Liver (tissue), 8 donors: ENCODE measurements at regions not wholly inside any gene's neighbourhood (a gene's known extent, or its start where the extent isn't known, plus 50 kb on each side); places are given as distances from the start of the nearest gene placed in this dataset.
A peak's percentile ranks its signal among the peaks of the same experiment; 100 is the strongest.

Experiments
- DNase-seq: peaks from one replicate; pipeline ENCODE4 v3.0.0-alpha.2; 2017; ENCODE audit warnings: low spot score
- H3K27ac ChIP-seq, 2 donors: one replicate each; pipeline ENCODE4 v1.7.0; 2013; ENCODE audit warnings: inconsistent platforms in 2 of 2, low read length in 2 of 2, control low read depth in 1 of 2, low read depth in 1 of 2, mild to moderate bottlenecking in 1 of 2
- H3K27me3 ChIP-seq, 4 donors: one replicate each; pipeline versions ENCODE4 v1.6.1 to v1.7.0; 2013; ENCODE audit warnings: low read length in 3 of 4, inconsistent platforms in 1 of 4, mild to moderate bottlenecking in 1 of 4, moderate library complexity in 1 of 4; ENCODE audit not compliant: control insufficient read depth in 4 of 4, insufficient read depth in 4 of 4
- H3K36me3 ChIP-seq, 4 donors: one replicate each; pipeline versions ENCODE4 v1.6.1 to v1.7.0; 2013; ENCODE audit warnings: low read length in 3 of 4, mild to moderate bottlenecking in 3 of 4, low read depth in 1 of 4, moderate library complexity in 1 of 4; ENCODE audit not compliant: control insufficient read depth in 4 of 4, insufficient read depth in 3 of 4
- H3K4me1 ChIP-seq, 4 donors: one replicate each; pipeline versions ENCODE4 v1.6.1 to v1.7.0; 2013; ENCODE audit warnings: low read length in 3 of 4, mild to moderate bottlenecking in 3 of 4, moderate library complexity in 1 of 4; ENCODE audit not compliant: control insufficient read depth in 4 of 4, insufficient read depth in 4 of 4
- H3K4me3 ChIP-seq, 3 donors: one replicate each; pipeline versions ENCODE4 v1.6.1 to v1.7.0; 2013; ENCODE audit warnings: low read length in 3 of 3, control low read depth in 1 of 3, low read depth in 1 of 3, mild to moderate bottlenecking in 1 of 3
- H3K9ac ChIP-seq, 2 donors: one replicate each; pipeline ENCODE4 v1.7.0; 2013; ENCODE audit warnings: low read length in 2 of 2, mild to moderate bottlenecking in 2 of 2, moderate library complexity in 2 of 2, control low read depth in 1 of 2, low read depth in 1 of 2
- H3K9me3 ChIP-seq, 4 donors: one replicate each; pipeline versions ENCODE4 v1.6.1 to v1.7.0; 2013; ENCODE audit warnings: low read length in 3 of 4; ENCODE audit not compliant: control insufficient read depth in 4 of 4
- CTCF ChIP-seq: fragments of 150-350 bp; IDR thresholded peaks from 2 replicates; pipeline ENCODE4 v1.5.1; 2017; ENCODE audit warnings: improper control_type of control experiment, low read depth, low read length; ENCODE audit not compliant: missing input control
- EGR1 ChIP-seq, 2 donors: IDR thresholded peaks; 2 replicates each; pipeline ENCODE4 v1.6.1; 2016 to 2018; ENCODE audit warnings: antibody characterized with exemption in 2 of 2, low read depth in 2 of 2
- FOXA1 ChIP-seq: IDR thresholded peaks from 2 replicates; pipeline ENCODE4 v1.6.1; 2016; ENCODE audit warnings: antibody characterized with exemption
- FOXA2 ChIP-seq: IDR thresholded peaks from 2 replicates; pipeline ENCODE4 v1.6.1; 2016; ENCODE audit warnings: antibody characterized with exemption
- GABPA ChIP-seq, 2 donors: IDR thresholded peaks in 1 of 2; conservative IDR thresholded peaks in 1 of 2; 2 replicates each; pipeline ENCODE4 v1.6.1; 2016; ENCODE audit warnings: antibody characterized with exemption in 2 of 2, mild to moderate bottlenecking in 1 of 2, moderate library complexity in 1 of 2
- HNF4A ChIP-seq, 2 donors: conservative IDR thresholded peaks; 2 replicates each; pipeline ENCODE4 v1.6.1; 2016; ENCODE audit warnings: antibody characterized with exemption in 2 of 2, mild to moderate bottlenecking in 2 of 2
- HNF4G ChIP-seq: IDR thresholded peaks from 2 replicates; pipeline ENCODE4 v1.6.1; 2016; ENCODE audit warnings: antibody characterized with exemption
- JUND ChIP-seq, 2 donors: IDR thresholded peaks; 2 replicates each; pipeline ENCODE4 v1.6.1; 2016; ENCODE audit warnings: antibody characterized with exemption in 2 of 2
- NR2F2 ChIP-seq: IDR thresholded peaks from 2 replicates; pipeline ENCODE4 v1.6.1; 2016; ENCODE audit warnings: antibody characterized with exemption
- RXRA ChIP-seq, 2 donors: IDR thresholded peaks; 2 replicates each; pipeline ENCODE4 v1.6.1; 2017 to 2018; ENCODE audit warnings: antibody characterized with exemption in 2 of 2, mild to moderate bottlenecking in 1 of 2
- SP1 ChIP-seq: IDR thresholded peaks from 2 replicates; pipeline ENCODE4 v1.6.1; 2018; ENCODE audit warnings: antibody characterized with exemption, mild to moderate bottlenecking
- TAF1 ChIP-seq: conservative IDR thresholded peaks from 2 replicates; pipeline ENCODE4 v1.6.1; 2016; ENCODE audit warnings: antibody characterized with exemption, mild to moderate bottlenecking
- YY1 ChIP-seq: IDR thresholded peaks from 2 replicates; pipeline ENCODE4 v1.6.1; 2016; ENCODE audit warnings: antibody characterized with exemption, mild to moderate bottlenecking
- ZBTB33 ChIP-seq: IDR thresholded peaks from 2 replicates; pipeline ENCODE4 v1.6.1; 2016; ENCODE audit warnings: antibody characterized with exemption
- WGBS: extraction: QIAGEN DNeasy Blood & Tissue Kit; methylation state at CpG from one replicate; pipeline ENCODE4 v1.1.7; 2013; 5-methylcytosine and 5-hydroxymethylcytosine counted together
- TF ChIP-seq, protein P1 (sequence below): IDR thresholded peaks from 2 replicates; pipeline ENCODE4 v1.6.1; 2016; ENCODE audit warnings: antibody characterized with exemption, mild to moderate bottlenecking
- TF ChIP-seq, protein P2 (sequence below): IDR thresholded peaks from 2 replicates; pipeline ENCODE4 v1.6.1; 2016; ENCODE audit warnings: antibody characterized with exemption
- TF ChIP-seq, protein P3 (sequence below): IDR thresholded peaks from 2 replicates; pipeline ENCODE4 v1.6.1; 2016; ENCODE audit warnings: antibody characterized with exemption
- donor health status: healthy.
- donor health status: healthy.
- donor health status: healthy.
- donor health status: healthy.
- donor health status: healthy.

DNA sequence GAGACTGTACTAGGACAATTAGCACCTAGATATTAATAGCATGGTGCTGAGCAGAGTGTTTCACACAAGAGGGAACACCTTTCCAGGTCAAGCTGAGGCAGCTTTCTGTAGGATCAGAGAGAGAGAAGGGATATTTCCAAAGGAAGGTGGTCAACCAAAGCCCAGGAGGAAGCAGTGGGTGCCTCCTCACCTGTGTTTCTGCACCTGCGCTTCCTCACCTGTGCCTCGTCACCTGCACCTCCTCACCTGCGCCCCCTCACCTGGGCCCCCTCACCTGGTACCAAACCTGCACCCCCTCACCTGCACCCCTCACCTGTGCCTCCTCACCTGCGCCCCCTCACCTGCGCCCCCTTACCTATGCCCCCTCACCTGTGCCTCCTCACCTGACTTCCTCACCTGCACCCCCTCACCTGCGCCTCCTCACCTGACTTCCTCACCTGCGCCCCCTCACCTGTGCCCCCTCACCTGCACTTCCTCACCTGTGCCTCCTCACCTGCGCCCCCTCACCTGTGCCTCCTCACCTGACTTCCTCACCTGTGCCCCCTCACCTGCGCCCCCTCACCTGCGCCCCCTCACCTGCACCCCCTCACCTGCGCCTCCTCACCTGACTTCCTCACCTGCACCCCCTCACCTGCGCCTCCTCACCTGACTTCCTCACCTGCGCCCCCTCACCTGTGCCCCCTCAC, 67.9 kb downstream of the TTLL2 start:
- peak; percentile 19 for TF ChIP-seq NR2F2
- TF ChIP-seq, protein P1, sequence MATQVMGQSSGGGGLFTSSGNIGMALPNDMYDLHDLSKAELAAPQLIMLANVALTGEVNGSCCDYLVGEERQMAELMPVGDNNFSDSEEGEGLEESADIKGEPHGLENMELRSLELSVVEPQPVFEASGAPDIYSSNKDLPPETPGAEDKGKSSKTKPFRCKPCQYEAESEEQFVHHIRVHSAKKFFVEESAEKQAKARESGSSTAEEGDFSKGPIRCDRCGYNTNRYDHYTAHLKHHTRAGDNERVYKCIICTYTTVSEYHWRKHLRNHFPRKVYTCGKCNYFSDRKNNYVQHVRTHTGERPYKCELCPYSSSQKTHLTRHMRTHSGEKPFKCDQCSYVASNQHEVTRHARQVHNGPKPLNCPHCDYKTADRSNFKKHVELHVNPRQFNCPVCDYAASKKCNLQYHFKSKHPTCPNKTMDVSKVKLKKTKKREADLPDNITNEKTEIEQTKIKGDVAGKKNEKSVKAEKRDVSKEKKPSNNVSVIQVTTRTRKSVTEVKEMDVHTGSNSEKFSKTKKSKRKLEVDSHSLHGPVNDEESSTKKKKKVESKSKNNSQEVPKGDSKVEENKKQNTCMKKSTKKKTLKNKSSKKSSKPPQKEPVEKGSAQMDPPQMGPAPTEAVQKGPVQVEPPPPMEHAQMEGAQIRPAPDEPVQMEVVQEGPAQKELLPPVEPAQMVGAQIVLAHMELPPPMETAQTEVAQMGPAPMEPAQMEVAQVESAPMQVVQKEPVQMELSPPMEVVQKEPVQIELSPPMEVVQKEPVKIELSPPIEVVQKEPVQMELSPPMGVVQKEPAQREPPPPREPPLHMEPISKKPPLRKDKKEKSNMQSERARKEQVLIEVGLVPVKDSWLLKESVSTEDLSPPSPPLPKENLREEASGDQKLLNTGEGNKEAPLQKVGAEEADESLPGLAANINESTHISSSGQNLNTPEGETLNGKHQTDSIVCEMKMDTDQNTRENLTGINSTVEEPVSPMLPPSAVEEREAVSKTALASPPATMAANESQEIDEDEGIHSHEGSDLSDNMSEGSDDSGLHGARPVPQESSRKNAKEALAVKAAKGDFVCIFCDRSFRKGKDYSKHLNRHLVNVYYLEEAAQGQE: no peak
- Histone ChIP-seq H3K27me3 (no peaks in the 10 kb centered on the region), H3K27ac (no peak overlapping the region), H3K4me1 (peaks cover 8 to 23% (median 14%) of the 10 kb centered on the region in 4 donors), H3K36me3 (no peaks in the 10 kb centered on the region), H3K4me3 (no peak overlapping the region), H3K9me3 (no peaks in the 10 kb centered on the region), H3K9ac (no peak overlapping the region)
- DNase-seq: peak; percentile 19
- 82% methylated on average over 13 of the region's 13 CpGs for WGBS

- Histone ChIP-seq H3K9me3 (no peaks in the 10 kb centered on the region), H3K4me3 (no peak overlapping the region), H3K27ac (no peak overlapping the region), H3K4me1 (peaks cover 12 to 30% (median 23%) of the 10 kb centered on the region in 4 donors), H3K36me3 (no peaks in the 10 kb centered on the region), H3K27me3 (no peaks in the 10 kb centered on the region), H3K9ac (no peak overlapping the region)
- 79% methylated on average over 7 of the region's 7 CpGs for WGBS
- no peak for TF ChIP-seq TAF1
- TF ChIP-seq, protein P2, sequence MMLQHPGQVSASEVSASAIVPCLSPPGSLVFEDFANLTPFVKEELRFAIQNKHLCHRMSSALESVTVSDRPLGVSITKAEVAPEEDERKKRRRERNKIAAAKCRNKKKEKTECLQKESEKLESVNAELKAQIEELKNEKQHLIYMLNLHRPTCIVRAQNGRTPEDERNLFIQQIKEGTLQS: no peak
- no peak for TF ChIP-seq HNF4G
- no peak for TF ChIP-seq GABPA (IDR thresholded peaks at IDR 0.05 in 1 of 2, conservative IDR thresholded peaks at IDR 0.05 in 1 of 2)
- TF ChIP-seq JUND (IDR thresholded peaks at IDR 0.05): no peak
- TF ChIP-seq, protein P1: no peak
- TF ChIP-seq, protein P3, sequence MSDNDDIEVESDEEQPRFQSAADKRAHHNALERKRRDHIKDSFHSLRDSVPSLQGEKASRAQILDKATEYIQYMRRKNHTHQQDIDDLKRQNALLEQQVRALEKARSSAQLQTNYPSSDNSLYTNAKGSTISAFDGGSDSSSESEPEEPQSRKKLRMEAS: no peak
- no peak for TF ChIP-seq ZBTB33
- no peak for TF ChIP-seq YY1
- TF ChIP-seq CTCF: no peak
- no peak for TF ChIP-seq FOXA2
- TF ChIP-seq EGR1 (IDR thresholded peaks at IDR 0.05; ENCODE audit: low read depth in 2 of 2): no peak
- TF ChIP-seq HNF4A (conservative IDR thresholded peaks at IDR 0.05): no peak
- TF ChIP-seq SP1: no peak
- TF ChIP-seq FOXA1: no peak
- no peak for TF ChIP-seq RXRA (IDR thresholded peaks at IDR 0.05)
- DNase-seq: no peak
Measured at GRCh38 chr6:167393731-167394130, 68.8 kb downstream of the TTLL2 start.
